Stimulated activated naive CD8-positive, alpha-beta T cell treated with anti-CD3 and anti-CD28 coated beads, Interleukin-15, amount 100 ng/mL, for 72 hours (primary cell): ENCODE measurements at regions not wholly inside any gene's neighbourhood (a gene's known extent, or its start where the extent isn't known, plus 50 kb on each side); places are given as distances from the start of the nearest gene placed in this dataset.

ENCODE experiments used
- ATAC-seq: fragments of 150-1000 bp; cut with Tn5 transposase; 2 replicates; pipeline ENCODE4 v1.10.0; 2021; ENCODE audit warnings: mild to moderate bottlenecking, moderate library complexity
- DNase-seq, 2 donors: peaks; one replicate each; pipeline ENCODE4 v3.0.0; 2021 to 2022
- H3K27ac Mint-ChIP-seq, 2 donors: one replicate each; pipeline ENCODE4 v1.8.0; 2022; ENCODE audit warnings: mild to moderate bottlenecking in 2 of 2, mixed read lengths in 2 of 2, moderate library complexity in 2 of 2
- H3K27me3 Mint-ChIP-seq: one replicate; pipeline ENCODE4 v1.8.0; 2022; ENCODE audit warnings: mixed read lengths
- H3K4me1 Mint-ChIP-seq: one replicate; pipeline ENCODE4 v1.8.0; 2022; ENCODE audit warnings: mild to moderate bottlenecking, mixed read lengths
- H3K4me3 Mint-ChIP-seq, 2 donors: one replicate each; pipeline ENCODE4 v1.8.0; 2022; ENCODE audit warnings: mild to moderate bottlenecking in 2 of 2, mixed read lengths in 2 of 2, moderate library complexity in 1 of 2
- H3K9me3 Mint-ChIP-seq, 2 donors: one replicate each; pipeline ENCODE4 v1.8.0; 2022; ENCODE audit warnings: mixed read lengths in 2 of 2

DNA sequence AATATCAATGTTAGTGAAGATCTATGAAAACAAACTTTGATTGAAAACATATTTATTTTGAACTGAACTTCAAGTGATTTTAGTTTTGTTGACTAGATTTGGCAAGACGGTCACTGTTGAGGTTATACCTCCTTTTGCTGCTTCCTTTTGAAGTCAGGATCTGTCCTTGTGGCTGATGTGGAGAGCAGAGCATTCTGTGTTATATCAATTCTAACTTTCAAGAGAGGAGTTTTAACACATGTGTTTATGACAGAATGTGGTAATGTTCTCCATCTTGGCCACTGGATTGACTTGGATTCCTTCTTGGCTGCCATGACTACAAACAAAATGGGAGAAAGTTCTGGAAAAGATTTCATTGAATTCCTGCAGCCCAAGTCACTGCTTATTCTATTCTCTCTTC, 104.0 kb upstream of the ACTBL2 start:
- ATAC-seq (no peak), DNase-seq (no peak)
- Mint-ChIP-seq H3K4me1 (no peaks in the 10 kb centered on the region), H3K4me3 (no peak overlapping the region), H3K9me3 (peaks cover 7 to 14% of the 10 kb centered on the region in 2 donors), H3K27me3 (peaks cover 18% of the 10 kb centered on the region), H3K27ac (no peak overlapping the region)

DNA sequence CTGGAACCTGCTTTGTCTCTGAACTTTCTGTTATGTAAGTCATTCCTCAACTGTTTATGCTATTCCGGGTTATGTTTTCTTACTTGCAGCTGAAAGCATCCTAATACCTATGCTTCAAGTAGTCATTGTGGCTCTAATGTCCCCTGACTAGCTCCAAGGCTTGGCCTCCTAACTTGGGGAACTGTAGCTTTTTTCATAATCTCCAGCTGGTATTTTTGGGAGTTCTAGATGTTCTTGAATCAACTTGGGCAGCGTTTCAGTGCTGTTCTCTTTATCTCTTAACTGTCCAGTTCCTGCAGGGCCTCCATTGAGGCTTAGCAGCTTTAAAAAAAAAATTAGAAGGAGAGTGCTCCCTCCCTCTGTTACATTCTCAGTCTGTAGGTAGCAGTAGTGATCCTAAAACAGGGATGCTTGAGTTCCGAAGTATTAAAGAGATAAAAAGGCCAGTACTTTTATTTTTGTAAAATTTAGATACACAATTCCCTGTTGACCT, 100.0 kb upstream of the ACTBL2 start:
- DNase-seq (no peak), ATAC-seq (no peak)
- H3K27ac Mint-ChIP-seq = no peak overlapping the region
- H3K27me3 Mint-ChIP-seq = peaks cover 23% of the 10 kb centered on the region
- H3K9me3 Mint-ChIP-seq = peaks cover 6 to 14% of the 10 kb centered on the region in 2 donors
- H3K4me1 Mint-ChIP-seq = no peaks in the 10 kb centered on the region
- no peak overlapping the region for H3K4me3 Mint-ChIP-seq

DNA sequence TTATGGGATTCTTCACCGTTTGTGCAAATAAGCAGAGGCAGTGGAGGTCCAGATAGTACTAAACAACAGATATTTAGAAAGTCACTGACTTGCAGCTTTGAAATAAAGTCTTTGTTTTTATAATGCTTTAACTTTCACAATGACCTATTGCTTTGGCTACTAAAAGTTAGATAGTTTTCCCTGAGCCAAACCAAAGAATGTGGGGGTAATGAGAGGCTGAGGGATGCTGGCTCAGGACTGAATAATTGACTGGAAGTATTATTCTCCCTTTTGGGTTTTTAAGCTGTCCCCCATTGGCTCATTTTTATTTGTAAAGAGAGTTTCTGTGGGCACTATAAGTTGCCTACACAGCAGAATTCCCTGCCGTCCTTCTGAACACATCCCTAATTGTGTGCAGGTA, 99.2 kb upstream of the ACTBL2 start:
- ATAC-seq (no peak), DNase-seq (no peak)
- H3K27ac Mint-ChIP-seq = no peak overlapping the region
- H3K9me3 Mint-ChIP-seq = peaks cover 0 to 8% of the 10 kb centered on the region in 2 donors
- peaks cover 17% of the 10 kb centered on the region for H3K27me3 Mint-ChIP-seq
- no peak overlapping the region for H3K4me3 Mint-ChIP-seq
- no peaks in the 10 kb centered on the region for H3K4me1 Mint-ChIP-seq

GRCh38 chr5:57581222-57581621, 98.6 kb upstream of the ACTBL2 start:
- ATAC-seq = no peak
- H3K27me3 Mint-ChIP-seq = peaks cover 17% of the 10 kb centered on the region
- H3K4me1 Mint-ChIP-seq = no peaks in the 10 kb centered on the region
- peaks cover 0 to 8% of the 10 kb centered on the region in 2 donors for H3K9me3 Mint-ChIP-seq
- H3K4me3 Mint-ChIP-seq = no peak overlapping the region
- DNase-seq = no peak
- no peak overlapping the region for H3K27ac Mint-ChIP-seq

- ATAC-seq (no peak), DNase-seq (no peak)
- Mint-ChIP-seq H3K4me3 (no peak overlapping the region), H3K9me3 (no peaks in the 10 kb centered on the region), H3K27ac (no peak overlapping the region), H3K4me1 (no peaks in the 10 kb centered on the region), H3K27me3 (peaks cover 7% of the 10 kb centered on the region)
Observed at GRCh38 chr5:57577432-57578175, 95.0 kb upstream of the ACTBL2 start.

DNA sequence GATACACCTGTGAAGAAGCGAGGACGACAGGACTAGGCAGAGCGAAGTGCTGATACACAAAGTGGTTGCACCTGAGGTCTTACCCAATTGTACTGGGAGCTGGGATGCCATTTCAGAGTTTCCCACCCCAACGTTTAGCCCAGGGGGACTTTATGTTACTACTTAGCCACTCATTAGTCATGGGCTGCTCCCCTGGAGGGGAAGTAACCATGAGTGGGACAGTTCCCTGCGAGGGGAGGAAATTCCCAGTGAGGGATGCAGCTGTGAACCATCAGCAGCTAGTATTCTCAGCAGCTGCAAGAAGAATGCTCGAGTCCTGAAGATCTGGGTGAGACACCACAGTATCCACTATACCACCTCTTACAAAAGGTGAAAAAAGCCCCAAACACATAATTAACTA, 93.7 kb upstream of the ACTBL2 start:
- Mint-ChIP-seq H3K27me3 (peaks cover 7% of the 10 kb centered on the region), H3K4me1 (no peaks in the 10 kb centered on the region), H3K9me3 (no peaks in the 10 kb centered on the region), H3K4me3 (no peak overlapping the region), H3K27ac (no peak overlapping the region)
- ATAC-seq (no peak), DNase-seq (no peak)

GRCh38 chr5:57575839-57576238, 93.2 kb upstream of the ACTBL2 start:
- Mint-ChIP-seq H3K27me3 (peaks cover 7% of the 10 kb centered on the region), H3K9me3 (no peaks in the 10 kb centered on the region), H3K27ac (no peak overlapping the region), H3K4me1 (no peaks in the 10 kb centered on the region), H3K4me3 (no peak overlapping the region)
- ATAC-seq (no peak), DNase-seq (no peak)

DNA sequence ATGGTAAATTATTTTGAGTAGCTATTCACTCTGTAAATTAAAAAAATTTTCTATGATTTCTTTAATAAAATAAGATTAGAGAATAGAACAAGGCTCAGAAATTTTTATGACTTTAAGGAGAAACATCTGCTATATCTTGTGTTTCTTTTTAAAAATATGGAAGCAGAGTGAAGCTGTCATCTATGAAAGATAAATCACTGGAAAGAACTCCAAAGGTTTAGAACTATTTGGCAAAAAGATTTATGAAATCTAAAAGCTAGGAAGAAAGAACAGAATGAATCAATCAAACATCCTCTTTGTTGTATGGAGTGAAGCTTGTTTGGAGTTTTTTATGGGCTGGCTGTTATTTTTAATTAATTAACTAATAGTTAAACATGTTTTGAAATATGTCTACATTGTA, 89.8 kb upstream of the ACTBL2 start:
- ATAC-seq (no peak), DNase-seq (no peak)
- no peak overlapping the region for H3K27ac Mint-ChIP-seq
- no peaks in the 10 kb centered on the region for H3K4me1 Mint-ChIP-seq
- H3K4me3 Mint-ChIP-seq = no peak overlapping the region
- H3K27me3 Mint-ChIP-seq = no peaks in the 10 kb centered on the region
- H3K9me3 Mint-ChIP-seq = no peaks in the 10 kb centered on the region

- Mint-ChIP-seq H3K9me3 (no peaks in the 10 kb centered on the region), H3K4me3 (no peak overlapping the region), H3K27me3 (peaks cover 14% of the 10 kb centered on the region), H3K27ac (no peak overlapping the region), H3K4me1 (no peaks in the 10 kb centered on the region)
- no peak for DNase-seq
- ATAC-seq = no peak
Observed at GRCh38 chr5:57569601-57570000, 87.0 kb upstream of the ACTBL2 start.

- no peaks in the 10 kb centered on the region for H3K4me1 Mint-ChIP-seq
- H3K9me3 Mint-ChIP-seq = no peaks in the 10 kb centered on the region
- no peak for DNase-seq
- H3K4me3 Mint-ChIP-seq = no peak overlapping the region
- ATAC-seq = no peak
- H3K27ac Mint-ChIP-seq = no peak overlapping the region
- H3K27me3 Mint-ChIP-seq = peaks cover 21% of the 10 kb centered on the region
Observed at GRCh38 chr5:57568136-57568535, 85.5 kb upstream of the ACTBL2 start.

GRCh38 chr5:57566914-57567313, 84.3 kb upstream of the ACTBL2 start:
- ATAC-seq = no peak
- H3K9me3 Mint-ChIP-seq = no peaks in the 10 kb centered on the region
- no peak overlapping the region for H3K4me3 Mint-ChIP-seq
- no peaks in the 10 kb centered on the region for H3K4me1 Mint-ChIP-seq
- DNase-seq = no peak
- no peak overlapping the region for H3K27ac Mint-ChIP-seq
- peaks cover 29% of the 10 kb centered on the region for H3K27me3 Mint-ChIP-seq

GRCh38 chr5:57561231-57561842, 78.7 kb upstream of the ACTBL2 start:
- DNase-seq (no peak), ATAC-seq (no peak)
- Mint-ChIP-seq H3K27me3 (peaks cover 33% of the 10 kb centered on the region), H3K9me3 (no peaks in the 10 kb centered on the region), H3K27ac (no peak overlapping the region), H3K4me1 (no peaks in the 10 kb centered on the region), H3K4me3 (no peak overlapping the region)

DNA sequence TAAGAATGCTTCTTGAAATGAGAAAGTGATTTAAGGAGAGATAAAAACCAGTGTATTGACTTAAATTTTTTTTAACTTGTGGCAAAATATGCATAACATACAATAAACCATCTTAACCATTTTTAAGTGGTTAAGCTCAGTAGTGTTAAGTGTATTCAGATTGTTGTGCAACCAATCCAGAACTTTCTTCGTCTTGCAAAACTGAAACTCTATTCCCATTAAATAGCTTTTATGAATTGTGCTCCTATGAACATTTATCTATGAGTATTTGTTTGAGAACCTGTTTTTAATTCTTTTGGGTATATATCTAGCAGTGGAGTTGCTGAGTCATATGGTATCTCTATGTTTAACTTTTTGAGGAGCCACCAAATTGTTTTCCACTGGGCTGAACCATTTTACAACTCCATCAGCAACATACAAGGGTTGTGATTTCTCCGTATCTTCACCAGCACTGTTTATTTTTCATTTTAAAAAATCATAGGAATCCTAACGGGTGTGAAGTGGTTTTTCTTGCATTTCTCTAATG, 76.6 kb upstream of the ACTBL2 start:
- no peak for ATAC-seq
- H3K27me3 Mint-ChIP-seq = peaks cover 15% of the 10 kb centered on the region
- H3K4me3 Mint-ChIP-seq = no peak overlapping the region
- no peak for DNase-seq
- H3K9me3 Mint-ChIP-seq = no peaks in the 10 kb centered on the region
- no peak overlapping the region for H3K27ac Mint-ChIP-seq
- H3K4me1 Mint-ChIP-seq = no peaks in the 10 kb centered on the region

DNA sequence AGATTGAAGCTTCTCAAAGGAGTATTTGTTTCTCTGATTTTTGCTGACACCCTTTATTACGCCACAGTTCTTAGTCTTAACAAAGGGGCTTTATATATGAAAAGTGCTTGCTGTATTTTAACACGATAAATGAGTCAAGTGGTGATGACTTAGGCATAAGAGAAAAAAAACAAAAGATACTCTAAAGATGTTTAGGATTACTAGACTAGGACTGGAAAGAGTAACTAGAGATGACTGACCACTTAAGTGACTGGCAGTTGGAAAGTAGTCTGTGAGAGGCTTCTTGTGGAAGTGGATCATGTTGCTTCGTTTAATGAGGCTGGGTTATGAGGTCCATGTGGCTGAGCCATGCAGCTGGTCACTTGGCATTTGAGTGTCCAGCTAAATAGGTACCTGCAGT, 69.4 kb upstream of the ACTBL2 start:
- Mint-ChIP-seq H3K27ac (no peak overlapping the region), H3K9me3 (no peaks in the 10 kb centered on the region), H3K4me1 (no peaks in the 10 kb centered on the region), H3K4me3 (no peak overlapping the region), H3K27me3 (peaks cover 12% of the 10 kb centered on the region)
- ATAC-seq = no peak
- no peak for DNase-seq

GRCh38 chr5:57551251-57551650, 68.6 kb upstream of the ACTBL2 start:
- Mint-ChIP-seq H3K27ac (no peak overlapping the region), H3K4me1 (no peaks in the 10 kb centered on the region), H3K4me3 (no peak overlapping the region), H3K9me3 (no peaks in the 10 kb centered on the region), H3K27me3 (peaks cover 14% of the 10 kb centered on the region)
- ATAC-seq (no peak), DNase-seq (no peak)

DNA sequence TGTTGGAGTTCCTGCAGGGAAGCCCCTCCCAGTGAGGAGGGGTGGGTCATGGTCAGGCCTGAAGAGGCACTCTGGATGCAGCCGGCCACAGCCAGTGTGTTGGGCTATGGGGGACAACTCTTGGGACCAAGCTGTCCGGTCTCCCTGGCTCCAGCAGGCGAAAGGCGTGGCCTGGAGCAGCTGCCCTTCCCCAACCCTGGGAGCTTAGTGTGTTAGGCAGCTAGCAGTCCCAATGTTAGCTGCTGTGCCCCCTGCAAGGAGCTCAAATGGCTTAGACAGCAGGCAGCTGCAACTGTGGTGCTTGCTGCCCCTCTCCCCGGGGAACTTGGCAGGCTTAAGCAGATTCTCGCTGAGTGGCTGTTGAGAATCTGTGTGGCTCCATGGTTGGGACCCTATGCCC, 67.5 kb upstream of the ACTBL2 start:
- H3K4me3 Mint-ChIP-seq = no peak overlapping the region
- H3K27ac Mint-ChIP-seq = no peak overlapping the region
- no peaks in the 10 kb centered on the region for H3K4me1 Mint-ChIP-seq
- ATAC-seq = no peak
- H3K9me3 Mint-ChIP-seq = no peaks in the 10 kb centered on the region
- no peak for DNase-seq
- peaks cover 26% of the 10 kb centered on the region for H3K27me3 Mint-ChIP-seq
